SK-N-MC (cell line): ENCODE measurements at regions not wholly inside any gene's neighbourhood (a gene's known extent, or its start where the extent isn't known, plus 50 kb on each side); places are given as distances from the start of the nearest gene placed in this dataset.

Source experiments
- DNase-seq: peaks from one replicate; pipeline ENCODE4 v3.0.0-alpha.2; 2011; ENCODE audit warnings: low read depth, low spot score
- H3K27ac ChIP-seq: fragments of 200-600 bp; sonication (generic); 2 replicates; pipeline ENCODE4 v1.5.1; 2016; ENCODE audit warnings: mixed run types
- H3K36me3 ChIP-seq: fragments of 200-600 bp; sonication (generic); 2 replicates; pipeline ENCODE4 v1.6.1; 2017; ENCODE audit warnings: antibody characterized with exemption, low read length, mixed read lengths; ENCODE audit not compliant: insufficient read depth
- H3K4me3 ChIP-seq: fragments of 200-600 bp; sonication (generic); 2 replicates; pipeline ENCODE4 v1.5.1; 2016
- H3K9ac ChIP-seq: fragments of 200-600 bp; sonication (generic); 2 replicates; pipeline ENCODE4 v1.8.0; 2017; ENCODE audit warnings: mixed run types, mixed read lengths; ENCODE audit not compliant: insufficient read length
- H3K9me3 ChIP-seq: fragments of 200-600 bp; sonication (generic); 2 replicates; pipeline ENCODE4 v1.6.1; 2017; ENCODE audit warnings: low read depth, mild to moderate bottlenecking, antibody characterized with exemption, low read length, moderate library complexity, mixed read lengths
- EZH2 ChIP-seq: fragments of 200-600 bp; sonication (generic); IDR thresholded peaks from one replicate; pipeline ENCODE4 v1.6.1; 2017; ENCODE audit warnings: antibody characterized with exemption
- FOXP2 ChIP-seq: optimal IDR thresholded peaks from 2 replicates; pipeline ENCODE3; 2011; ENCODE audit warnings: mild to moderate bottlenecking, moderate library complexity; ENCODE audit not compliant: insufficient read depth; ENCODE audit errors: extremely low read length, control extremely low read depth
- POLR2AphosphoS5 ChIP-seq: IDR thresholded peaks from 2 replicates; pipeline ENCODE4 v1.6.1; 2012; ENCODE audit warnings: mild to moderate bottlenecking, low read depth, low read length, borderline replicate concordance

- Histone ChIP-seq H3K27ac (no peak overlapping the region), H3K9me3 (no peaks in the 10 kb centered on the region), H3K4me3 (no peak overlapping the region), H3K36me3 (no peaks in the 10 kb centered on the region), H3K9ac (no peak overlapping the region)
- no peak for DNase-seq
- TF ChIP-seq FOXP2: no peak
These were observed 95.5 kb downstream of the PCDH7 start for GRCh38 chr4:30815685-30816084.

GRCh38 chr4:30817447-30817846 lies 97.3 kb downstream of the PCDH7 start:
- Histone ChIP-seq H3K4me3 (no peak overlapping the region), H3K27ac (no peak overlapping the region), H3K9me3 (no peaks in the 10 kb centered on the region), H3K36me3 (no peaks in the 10 kb centered on the region), H3K9ac (no peak overlapping the region)
- DNase-seq: no peak
- TF ChIP-seq EZH2: no peak

GRCh38 chr4:30818541-30818940 lies 98.4 kb downstream of the PCDH7 start:
- H3K27ac ChIP-seq: no peak overlapping the region
- DNase-seq: no peak
- TF ChIP-seq POLR2AphosphoS5 (no peak), EZH2 (no peak), FOXP2 (no peak)

GRCh38 chr4:30821275-30821674 lies 101.1 kb downstream of the PCDH7 start:
- H3K9ac ChIP-seq: no peak overlapping the region
- DNase-seq: no peak
- no peaks in the 10 kb centered on the region for H3K9me3 ChIP-seq
- no peak overlapping the region for H3K4me3 ChIP-seq
- H3K36me3 ChIP-seq: no peaks in the 10 kb centered on the region
- H3K27ac ChIP-seq: no peak overlapping the region
- no peak for TF ChIP-seq EZH2
- no peak for TF ChIP-seq FOXP2
- TF ChIP-seq POLR2AphosphoS5: no peak

More at GRCh38 chr4:30818541-30818940, 98.4 kb downstream of the PCDH7 start:
- no peaks in the 10 kb centered on the region for H3K9me3 ChIP-seq
- no peak overlapping the region for H3K4me3 ChIP-seq
- H3K36me3 ChIP-seq: no peaks in the 10 kb centered on the region
- no peak overlapping the region for H3K9ac ChIP-seq

GRCh38 chr4:30821859-30822612 lies 101.9 kb downstream of the PCDH7 start:
- DNase-seq: no peak
- H3K9me3 ChIP-seq: no peaks in the 10 kb centered on the region
- no peaks in the 10 kb centered on the region for H3K36me3 ChIP-seq
- no peak overlapping the region for H3K27ac ChIP-seq
- TF ChIP-seq EZH2 (no peak), POLR2AphosphoS5 (no peak), FOXP2 (no peak)
- no peak overlapping the region for H3K9ac ChIP-seq
- no peak overlapping the region for H3K4me3 ChIP-seq

- DNase-seq: no peak
- Histone ChIP-seq H3K9me3 (no peaks in the 10 kb centered on the region), H3K4me3 (no peak overlapping the region), H3K9ac (no peak overlapping the region), H3K27ac (no peak overlapping the region), H3K36me3 (no peaks in the 10 kb centered on the region)
- TF ChIP-seq POLR2AphosphoS5 (no peak), EZH2 (no peak), FOXP2 (no peak)
These were observed 102.9 kb downstream of the PCDH7 start for GRCh38 chr4:30822911-30823551.

GRCh38 chr4:30825008-30825770 lies 105.0 kb downstream of the PCDH7 start:
- no peak overlapping the region for H3K4me3 ChIP-seq
- no peak for TF ChIP-seq POLR2AphosphoS5
- no peak for TF ChIP-seq EZH2
- TF ChIP-seq FOXP2: no peak
- H3K36me3 ChIP-seq: no peaks in the 10 kb centered on the region
- no peak overlapping the region for H3K27ac ChIP-seq
- H3K9ac ChIP-seq: no peak overlapping the region
- no peaks in the 10 kb centered on the region for H3K9me3 ChIP-seq
- no peak for DNase-seq

- H3K9me3 ChIP-seq: no peaks in the 10 kb centered on the region
- no peak overlapping the region for H3K4me3 ChIP-seq
- H3K9ac ChIP-seq: no peak overlapping the region
- H3K36me3 ChIP-seq: no peaks in the 10 kb centered on the region
- peak; percentile 26 for DNase-seq
- no peak overlapping the region for H3K27ac ChIP-seq
- TF ChIP-seq FOXP2: no peak
- no peak for TF ChIP-seq EZH2
- TF ChIP-seq POLR2AphosphoS5: no peak
These were observed 108.2 kb downstream of the PCDH7 start for GRCh38 chr4:30828264-30828926.
